LHCN-M2 (cell line): ENCODE measurements at regions not wholly inside any gene's neighbourhood (a gene's known extent, or its start where the extent isn't known, plus 50 kb on each side); places are given as distances from the start of the nearest gene placed in this dataset.
A peak's percentile ranks its signal among the peaks of the same experiment; 100 is the strongest.

ENCODE experiments used
- DNase-seq: peaks from one replicate; pipeline ENCODE4 v3.0.0-alpha.2; 2012; ENCODE audit warnings: low read depth

- peak; percentile 13 for DNase-seq
Measured at GRCh38 chr14:53470351-53471043, 317.4 kb upstream of the DDHD1 start.

DNA sequence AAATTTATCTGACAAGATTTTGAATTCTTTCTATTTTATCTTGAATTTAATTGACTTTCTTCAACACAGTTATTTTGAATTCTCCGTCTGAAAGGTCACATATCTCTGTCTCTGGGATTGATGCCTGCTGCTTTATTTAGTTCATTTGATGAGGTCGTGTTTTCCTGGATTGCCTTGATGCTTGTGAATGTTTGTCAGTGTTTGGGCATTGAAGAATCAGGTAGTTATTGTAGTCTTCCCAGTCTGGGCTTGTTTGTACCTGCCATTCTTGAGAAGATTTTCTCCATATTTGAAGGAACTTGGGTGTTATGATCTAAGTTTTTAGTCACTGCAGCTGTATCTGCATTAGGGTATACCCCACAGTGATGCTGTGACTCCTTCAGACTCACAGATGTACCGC, 315.8 kb upstream of the DDHD1 start:
- DNase-seq: no peak

- no peak for DNase-seq
Measured at GRCh38 chr14:53464376-53464775, 311.3 kb upstream of the DDHD1 start.

- no peak for DNase-seq
Measured at GRCh38 chr14:53462931-53463778, 310.0 kb upstream of the DDHD1 start.

DNA sequence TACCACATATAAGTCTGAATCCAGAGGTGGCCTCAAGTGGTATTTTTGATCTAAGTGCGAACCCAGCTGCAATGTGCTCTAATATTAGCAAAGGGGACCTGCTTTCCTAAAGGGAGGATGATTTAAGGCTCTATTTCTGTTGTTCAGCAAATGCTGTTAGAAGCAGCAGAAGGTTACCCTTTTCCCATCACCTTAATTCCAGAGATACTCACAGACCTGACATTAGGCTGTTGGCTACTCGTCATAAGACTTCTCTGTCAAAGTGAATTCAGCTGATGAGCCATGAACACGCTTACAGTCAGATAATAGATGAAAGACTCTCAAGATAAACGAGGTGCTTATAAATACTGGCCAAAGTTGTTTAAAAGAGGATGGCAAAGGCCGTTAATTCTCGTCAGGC, 308.7 kb upstream of the DDHD1 start:
- no peak for DNase-seq

DNA sequence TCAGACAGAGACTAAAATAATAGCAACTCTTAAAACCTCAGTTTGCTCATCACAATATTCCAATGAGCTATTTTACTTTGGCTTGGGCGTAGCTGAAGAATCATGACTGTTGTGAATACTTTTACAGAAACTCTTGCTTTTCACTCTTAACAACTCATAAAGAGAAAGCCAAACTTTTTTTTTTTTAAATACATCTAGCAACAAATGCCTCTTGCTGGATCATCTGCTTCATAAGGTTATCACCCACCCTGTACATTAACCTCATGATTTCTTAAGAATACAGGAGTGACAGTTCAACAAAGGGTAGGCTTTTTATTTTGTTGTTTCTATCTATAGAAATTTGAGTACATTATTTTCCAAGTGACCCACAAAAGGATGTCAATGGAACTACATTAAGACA, 307.4 kb upstream of the DDHD1 start:
- no peak for DNase-seq

DNA sequence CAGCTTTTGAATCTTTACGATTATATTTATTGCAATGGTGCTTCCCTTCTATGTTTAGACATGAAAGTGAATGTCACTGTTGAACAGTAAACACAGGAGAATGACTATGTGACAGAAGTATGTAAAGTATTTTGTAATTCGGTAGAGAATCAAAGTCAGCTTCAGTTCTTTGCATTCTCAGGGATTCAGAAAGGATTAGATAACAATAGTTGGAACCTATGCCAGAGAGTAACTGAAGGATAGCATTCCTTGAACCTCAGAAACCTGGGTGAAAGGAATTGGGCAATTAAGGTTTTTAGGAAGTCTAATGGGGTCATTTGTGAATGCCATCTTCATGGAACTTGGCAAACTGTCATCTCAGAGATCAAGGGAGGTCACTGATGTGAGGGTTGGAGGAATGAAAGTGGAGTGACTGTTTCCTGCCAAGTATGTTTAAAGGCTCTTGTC, 305.3 kb upstream of the DDHD1 start:
- DNase-seq: peak; percentile 62

GRCh38 chr14:53456931-53457330, 303.8 kb upstream of the DDHD1 start:
- no peak for DNase-seq

- no peak for DNase-seq
Measured at GRCh38 chr14:53452005-53452673, 299.0 kb upstream of the DDHD1 start.

DNA sequence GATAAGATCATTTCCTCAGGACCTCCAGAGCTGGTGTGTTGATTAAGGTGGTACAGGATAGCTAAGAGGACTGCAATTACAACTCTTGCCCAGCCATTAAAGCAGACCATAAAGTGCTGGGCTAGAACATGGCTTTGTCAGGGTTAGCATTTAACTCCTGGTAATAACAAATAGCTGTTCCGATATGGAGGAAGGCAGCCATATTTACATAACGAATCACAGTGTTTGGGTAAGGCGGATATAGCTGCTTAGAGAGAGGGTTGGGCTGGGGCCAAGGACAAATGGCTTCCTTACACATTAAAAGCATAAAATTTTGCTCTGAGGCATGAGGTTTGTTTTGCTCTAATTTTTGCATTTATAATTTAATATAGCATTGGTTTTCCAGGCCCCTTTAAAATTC, 297.7 kb upstream of the DDHD1 start:
- peak; percentile 47 for DNase-seq

- no peak for DNase-seq
Measured at GRCh38 chr14:53448682-53449081, 295.6 kb upstream of the DDHD1 start.

GRCh38 chr14:53444677-53445312, 291.7 kb upstream of the DDHD1 start:
- no peak for DNase-seq

- DNase-seq: no peak
Measured at GRCh38 chr14:53441789-53442188, 288.7 kb upstream of the DDHD1 start.

GRCh38 chr14:53437858-53438257, 284.7 kb upstream of the DDHD1 start:
- DNase-seq: no peak

DNA sequence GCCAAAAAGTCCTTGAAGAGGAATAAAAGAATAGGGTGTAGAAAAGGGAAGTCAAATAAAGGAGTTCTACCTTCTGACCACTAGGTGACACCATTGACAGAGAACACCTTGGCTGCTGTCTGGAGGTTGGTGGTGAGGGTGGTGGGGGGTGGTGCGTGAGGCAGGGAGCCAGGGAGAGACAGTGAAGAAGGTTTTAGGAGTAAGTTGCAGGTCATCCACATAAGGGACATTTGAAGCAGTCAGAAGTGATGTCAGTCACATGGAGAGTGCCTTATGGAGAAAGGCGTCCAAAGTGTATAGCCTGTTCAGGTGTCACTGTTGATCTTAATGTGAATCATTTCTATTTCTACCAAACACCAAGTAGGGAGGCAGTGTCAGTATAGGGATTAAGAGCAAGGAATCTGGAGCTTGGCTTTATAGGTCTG, 279.3 kb upstream of the DDHD1 start:
- peak; percentile 40 for DNase-seq

- no peak for DNase-seq
Measured at GRCh38 chr14:53430870-53431269, 277.7 kb upstream of the DDHD1 start.

DNA sequence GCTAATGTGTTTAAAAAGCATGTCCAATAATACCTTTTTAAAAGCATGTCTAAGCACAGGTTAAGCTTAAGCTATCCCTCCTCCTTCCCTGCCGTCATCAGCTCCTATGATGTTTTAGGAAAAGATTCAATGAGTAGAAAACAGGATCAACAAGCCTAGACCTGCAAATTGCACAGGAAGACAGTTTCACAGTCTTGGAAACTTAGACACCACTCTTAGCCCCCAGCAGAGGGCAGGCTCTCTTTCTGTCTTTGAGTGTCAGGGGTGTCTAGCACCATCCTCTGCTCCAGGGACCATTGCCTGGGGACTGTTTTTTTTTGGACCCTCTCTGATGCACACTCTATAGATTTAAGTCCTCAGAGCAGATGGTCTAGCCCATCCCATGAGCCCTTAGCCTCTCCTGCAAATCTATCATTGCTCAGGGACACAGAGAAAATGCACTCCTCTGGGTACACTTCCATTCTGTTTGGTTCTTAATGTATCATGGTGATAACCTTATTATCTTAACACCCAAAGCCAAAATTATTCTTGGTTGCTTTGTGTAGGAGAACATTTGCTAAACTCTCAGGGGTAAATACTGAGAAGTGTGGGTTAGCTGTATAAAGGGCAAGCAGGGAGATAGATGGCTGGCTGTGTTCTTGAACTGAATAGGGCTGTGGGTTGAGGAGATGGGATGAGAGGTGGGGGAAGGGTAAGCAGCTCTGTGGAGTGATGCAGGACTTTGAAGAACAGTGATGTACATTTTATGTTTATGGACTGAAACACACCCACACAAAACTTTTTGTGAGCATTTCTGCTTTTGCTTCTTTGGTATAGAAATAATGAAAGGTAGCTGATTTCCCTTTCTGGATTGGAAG, 259.9 kb upstream of the DDHD1 start:
- DNase-seq: no peak

DNA sequence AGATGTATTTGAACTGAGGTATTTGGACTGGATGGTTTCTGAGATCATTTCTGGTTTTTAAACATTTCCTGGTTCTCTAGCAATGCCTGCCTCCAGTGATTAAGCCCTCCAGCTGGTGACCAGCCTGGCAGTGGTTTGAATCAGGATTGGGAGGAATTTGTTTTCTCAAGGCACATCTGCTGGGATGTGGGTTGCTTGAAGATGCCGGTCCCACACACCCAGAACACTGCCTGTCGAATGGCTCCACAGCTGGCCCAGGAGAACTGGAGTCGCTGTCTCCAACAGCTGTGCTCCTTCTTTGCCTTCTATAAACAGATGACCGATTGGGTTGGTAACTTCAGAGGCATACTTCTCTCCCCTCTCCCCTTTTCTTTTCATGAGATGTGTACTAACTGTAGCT, 258.0 kb upstream of the DDHD1 start:
- DNase-seq: peak; percentile 92

GRCh38 chr14:53409969-53410368, 256.8 kb upstream of the DDHD1 start:
- DNase-seq: peak; percentile 60

DNA sequence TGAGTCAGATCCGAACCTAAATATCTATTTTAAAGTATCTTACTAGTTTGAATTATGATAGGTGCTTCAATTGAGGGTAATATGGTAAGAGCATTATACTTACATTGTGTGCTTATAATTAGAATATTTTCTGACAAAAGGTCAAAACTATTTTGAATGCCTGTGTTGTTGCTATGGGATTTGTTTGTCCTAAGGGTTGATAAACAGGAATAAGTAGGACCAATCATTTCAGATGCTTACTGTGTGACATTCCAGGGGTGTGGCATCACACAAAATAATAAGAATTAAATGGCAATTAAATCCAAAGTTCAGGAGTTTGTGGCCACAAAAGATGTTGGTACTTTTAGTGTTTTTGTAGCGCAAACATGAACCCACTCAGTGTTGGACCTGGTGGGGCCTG, 256.2 kb upstream of the DDHD1 start:
- DNase-seq: peak; percentile 34
